GM21447 (cell line): ENCODE measurements at regions not wholly inside any gene's neighbourhood (a gene's known extent, or its start where the extent isn't known, plus 50 kb on each side); places are given as distances from the start of the nearest gene placed in this dataset.
"Not testable (repeated sequence)": the region's sequence is repeated elsewhere in the genome, so short reads cannot be mapped to it uniquely, and the experiment has no call there.

Source experiments
- ATAC-seq: cut with Tn5 transposase; IDR thresholded peaks from one replicate; pipeline ENCODE4 v1.9.1; 2021; ENCODE audit not compliant: unreplicated experiment

GRCh38 chr6:67686225-67686624, 948.9 kb upstream of the ADGRB3 start:
- not testable (repeated sequence) for ATAC-seq

GRCh38 chr6:67683960-67684359, 951.1 kb upstream of the ADGRB3 start:
- ATAC-seq: no peak

GRCh38 chr6:67680297-67680932, 954.7 kb upstream of the ADGRB3 start:
- ATAC-seq: no peak

- ATAC-seq: no peak
These were observed 955.4 kb upstream of the ADGRB3 start for GRCh38 chr6:67679566-67680296.

GRCh38 chr6:67676892-67677291, 958.2 kb upstream of the ADGRB3 start:
- no peak for ATAC-seq

- ATAC-seq: no peak
These were observed 967.3 kb upstream of the ADGRB3 start for GRCh38 chr6:67667637-67668422.

GRCh38 chr6:67666177-67666964, 968.7 kb upstream of the ADGRB3 start:
- no peak for ATAC-seq

- ATAC-seq: no peak
These were observed 970.1 kb upstream of the ADGRB3 start for GRCh38 chr6:67664942-67665341.

- ATAC-seq: no peak
These were observed 971.8 kb upstream of the ADGRB3 start for GRCh38 chr6:67663105-67663895.

- ATAC-seq: no peak
These were observed 981.5 kb upstream of the ADGRB3 start for GRCh38 chr6:67653561-67653960.

GRCh38 chr6:67646550-67646949, 988.5 kb upstream of the ADGRB3 start:
- no peak for ATAC-seq

GRCh38 chr6:67643281-67643680, 991.8 kb upstream of the ADGRB3 start:
- ATAC-seq: no peak

- ATAC-seq: no peak
These were observed 992.5 kb upstream of the ADGRB3 start for GRCh38 chr6:67642582-67642981.

- ATAC-seq: no peak
These were observed 994.6 kb upstream of the ADGRB3 start for GRCh38 chr6:67640484-67640883.

- no peak for ATAC-seq
These were observed 995.9 kb upstream of the ADGRB3 start for GRCh38 chr6:67639161-67639560.

GRCh38 chr6:67634199-67634598, 1000.9 kb upstream of the ADGRB3 start:
- no peak for ATAC-seq

GRCh38 chr6:67633058-67633457, 1002.0 kb upstream of the ADGRB3 start:
- ATAC-seq: no peak

- ATAC-seq: no peak
These were observed 1004.9 kb upstream of the ADGRB3 start for GRCh38 chr6:67630146-67630545.

GRCh38 chr6:67629258-67629657, 1005.8 kb upstream of the ADGRB3 start:
- ATAC-seq: no peak

GRCh38 chr6:67615796-67616195, 1019.3 kb upstream of the ADGRB3 start:
- no peak for ATAC-seq
